Osteoblast (primary cell): ENCODE measurements at regions not wholly inside any gene's neighbourhood (a gene's known extent, or its start where the extent isn't known, plus 50 kb on each side); places are given as distances from the start of the nearest gene placed in this dataset.

ENCODE experiments used
- DNase-seq: peaks from one replicate; pipeline ENCODE4 v3.0.0; 2011; ENCODE audit warnings: low spot score, mixed read lengths; ENCODE audit not compliant: insufficient read length; ENCODE audit errors: missing footprints
- H2AFZ ChIP-seq: 2 replicates; pipeline ENCODE4 v1.6.0; 2011; ENCODE audit warnings: mild to moderate bottlenecking, low read length
- H3K27ac ChIP-seq: 2 replicates; pipeline ENCODE4 v1.5.1; 2011; ENCODE audit warnings: mild to moderate bottlenecking, low read depth, low read length, moderate library complexity
- H3K27me3 ChIP-seq: 2 replicates; pipeline ENCODE4 v1.6.0; 2012; ENCODE audit warnings: mild to moderate bottlenecking, control low read depth, inconsistent platforms, low read length, moderate library complexity; ENCODE audit not compliant: insufficient read depth
- H3K36me3 ChIP-seq: 2 replicates; pipeline ENCODE4 v1.5.1; 2011; ENCODE audit warnings: mild to moderate bottlenecking, low read length, control low read depth, moderate library complexity; ENCODE audit not compliant: insufficient read depth
- H3K4me1 ChIP-seq: 2 replicates; pipeline ENCODE4 v1.5.1; 2011; ENCODE audit warnings: mild to moderate bottlenecking, low read length, control low read depth, moderate library complexity; ENCODE audit not compliant: insufficient read depth
- H3K4me2 ChIP-seq: 2 replicates; pipeline ENCODE4 v1.6.0; 2011; ENCODE audit warnings: mild to moderate bottlenecking, low read length; ENCODE audit not compliant: insufficient read depth
- H3K4me3 ChIP-seq: fragments of 200-600 bp; sonication (generic); 3 replicates; pipeline ENCODE4 v1.5.1; 2012; ENCODE audit warnings: mild to moderate bottlenecking, low read length, inconsistent platforms; ENCODE audit not compliant: insufficient read depth
- H3K79me2 ChIP-seq: 2 replicates; pipeline ENCODE4 v1.6.0; 2012; ENCODE audit warnings: mild to moderate bottlenecking, low read length, control low read depth, inconsistent platforms; ENCODE audit not compliant: insufficient read depth
- H3K9me3 ChIP-seq: 2 replicates; pipeline ENCODE4 v1.5.1; 2011; ENCODE audit warnings: low read depth, low read length, control low read depth
- H4K20me1 ChIP-seq: 2 replicates; pipeline ENCODE4 v1.6.0; 2012; ENCODE audit warnings: mild to moderate bottlenecking, low read length, control low read depth; ENCODE audit not compliant: insufficient read depth
- TF ChIP-seq, protein P1 (sequence below): IDR thresholded peaks from 2 replicates; pipeline ENCODE4 v1.5.1; 2011; ENCODE audit warnings: mild to moderate bottlenecking, low read depth, low read length, moderate library complexity; ENCODE audit errors: extremely low read depth

DNA sequence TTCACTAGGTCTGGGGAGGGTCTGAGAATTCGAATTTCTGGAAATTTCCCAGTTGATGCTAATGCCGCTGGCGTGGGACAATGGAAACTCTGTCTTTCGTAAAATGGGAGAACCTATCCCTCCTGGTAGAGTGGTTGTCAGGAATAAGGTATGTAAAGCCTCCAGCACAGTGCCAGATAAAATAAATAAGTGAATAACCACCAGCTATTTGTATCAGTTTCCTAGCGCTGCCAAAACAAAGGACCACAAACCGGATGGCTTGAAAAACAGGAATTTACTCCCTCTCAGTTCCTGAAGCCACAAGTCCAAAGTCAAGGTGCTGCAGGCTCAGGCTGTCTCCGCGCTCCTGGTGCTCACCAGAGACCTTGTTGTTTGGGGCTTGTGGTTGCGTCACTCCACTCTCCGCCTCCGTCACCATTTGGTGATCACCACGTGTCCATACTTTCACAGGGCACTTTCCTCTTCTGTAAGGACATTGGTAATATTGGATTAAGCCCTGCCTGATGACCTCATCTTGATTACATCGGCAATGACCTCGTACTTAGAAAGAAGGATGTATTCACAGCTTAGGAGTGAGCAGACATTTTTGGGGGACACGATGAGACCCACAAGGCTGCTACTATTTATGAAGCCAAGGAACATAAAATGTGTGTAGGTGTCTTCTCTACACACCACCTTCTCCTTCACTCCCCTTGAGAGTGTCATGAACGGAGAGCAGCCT lies 428.5 kb downstream of the IRS2 start:
- Histone ChIP-seq H3K9me3 (no peaks in the 10 kb centered on the region), H3K79me2 (no peaks in the 10 kb centered on the region), H3K4me2 (no peak overlapping the region), H2AFZ (no peak overlapping the region), H3K4me3 (no peak overlapping the region), H3K27ac (no peak overlapping the region), H3K4me1 (no peaks in the 10 kb centered on the region), H4K20me1 (no peaks in the 10 kb centered on the region), H3K36me3 (no peaks in the 10 kb centered on the region), H3K27me3 (no peaks in the 10 kb centered on the region)
- TF ChIP-seq, protein P1, sequence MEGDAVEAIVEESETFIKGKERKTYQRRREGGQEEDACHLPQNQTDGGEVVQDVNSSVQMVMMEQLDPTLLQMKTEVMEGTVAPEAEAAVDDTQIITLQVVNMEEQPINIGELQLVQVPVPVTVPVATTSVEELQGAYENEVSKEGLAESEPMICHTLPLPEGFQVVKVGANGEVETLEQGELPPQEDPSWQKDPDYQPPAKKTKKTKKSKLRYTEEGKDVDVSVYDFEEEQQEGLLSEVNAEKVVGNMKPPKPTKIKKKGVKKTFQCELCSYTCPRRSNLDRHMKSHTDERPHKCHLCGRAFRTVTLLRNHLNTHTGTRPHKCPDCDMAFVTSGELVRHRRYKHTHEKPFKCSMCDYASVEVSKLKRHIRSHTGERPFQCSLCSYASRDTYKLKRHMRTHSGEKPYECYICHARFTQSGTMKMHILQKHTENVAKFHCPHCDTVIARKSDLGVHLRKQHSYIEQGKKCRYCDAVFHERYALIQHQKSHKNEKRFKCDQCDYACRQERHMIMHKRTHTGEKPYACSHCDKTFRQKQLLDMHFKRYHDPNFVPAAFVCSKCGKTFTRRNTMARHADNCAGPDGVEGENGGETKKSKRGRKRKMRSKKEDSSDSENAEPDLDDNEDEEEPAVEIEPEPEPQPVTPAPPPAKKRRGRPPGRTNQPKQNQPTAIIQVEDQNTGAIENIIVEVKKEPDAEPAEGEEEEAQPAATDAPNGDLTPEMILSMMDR = no peak
- DNase-seq = no peak

DNA sequence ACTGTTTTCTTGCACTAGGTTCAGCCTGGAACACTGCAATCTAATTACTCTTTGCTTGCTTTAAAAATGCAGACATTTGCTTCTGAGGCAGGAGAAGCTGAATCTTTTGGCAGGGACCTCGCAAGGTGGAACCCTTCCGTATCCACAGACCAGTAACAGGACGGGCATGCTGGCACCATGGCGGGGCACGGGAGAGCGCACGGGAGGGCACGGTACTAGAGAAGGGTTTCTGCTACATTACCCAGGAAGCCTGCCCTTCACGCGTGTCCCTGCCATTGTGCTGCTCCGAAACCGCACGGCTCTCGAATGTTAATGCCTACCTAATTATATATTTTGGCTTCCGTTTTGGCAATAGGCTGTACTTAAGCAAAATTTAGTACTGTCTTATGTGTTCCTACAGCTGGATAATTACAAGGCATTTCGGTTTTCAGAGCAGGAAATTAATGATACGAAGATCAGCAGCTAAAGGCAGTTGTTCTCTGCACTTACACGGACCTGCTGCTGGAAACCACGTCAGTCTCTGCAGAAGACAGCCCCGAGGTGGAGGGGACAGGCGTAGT lies 430.4 kb downstream of the IRS2 start:
- Histone ChIP-seq H4K20me1 (no peaks in the 10 kb centered on the region), H3K9me3 (no peaks in the 10 kb centered on the region), H3K4me3 (no peak overlapping the region), H3K36me3 (no peaks in the 10 kb centered on the region), H2AFZ (peak overlapping the region; percentile 76), H3K4me1 (no peaks in the 10 kb centered on the region), H3K27ac (no peak overlapping the region), H3K79me2 (no peaks in the 10 kb centered on the region), H3K27me3 (no peaks in the 10 kb centered on the region), H3K4me2 (peak overlapping the region; percentile 41)
- no peak for DNase-seq
- TF ChIP-seq, protein P1 = no peak

DNA sequence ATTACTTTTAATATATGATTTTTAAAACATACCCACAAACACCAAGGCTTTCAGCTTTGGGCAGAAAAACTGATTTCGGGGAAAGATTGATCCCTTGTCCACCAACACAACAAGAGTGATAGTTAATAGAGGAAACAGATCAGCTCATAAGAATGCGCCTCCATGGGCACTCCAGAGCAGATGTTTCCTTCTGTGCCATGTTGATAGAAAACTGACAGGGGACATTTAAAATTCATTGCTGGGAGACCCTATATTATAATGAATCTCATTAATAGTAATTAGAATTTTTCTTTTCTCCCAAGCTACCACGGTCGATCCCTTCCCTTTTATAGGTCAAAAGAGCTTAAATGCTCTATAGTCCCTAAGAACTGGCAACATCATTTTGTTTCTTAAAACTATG lies 431.2 kb downstream of the IRS2 start:
- Histone ChIP-seq H3K27me3 (no peaks in the 10 kb centered on the region), H3K27ac (no peak overlapping the region), H3K4me1 (no peaks in the 10 kb centered on the region), H3K9me3 (no peaks in the 10 kb centered on the region), H4K20me1 (no peaks in the 10 kb centered on the region), H3K79me2 (no peaks in the 10 kb centered on the region), H3K36me3 (no peaks in the 10 kb centered on the region), H2AFZ (no peak overlapping the region), H3K4me3 (no peak overlapping the region), H3K4me2 (no peak overlapping the region)
- DNase-seq = no peak
- TF ChIP-seq, protein P1 = no peak

DNA sequence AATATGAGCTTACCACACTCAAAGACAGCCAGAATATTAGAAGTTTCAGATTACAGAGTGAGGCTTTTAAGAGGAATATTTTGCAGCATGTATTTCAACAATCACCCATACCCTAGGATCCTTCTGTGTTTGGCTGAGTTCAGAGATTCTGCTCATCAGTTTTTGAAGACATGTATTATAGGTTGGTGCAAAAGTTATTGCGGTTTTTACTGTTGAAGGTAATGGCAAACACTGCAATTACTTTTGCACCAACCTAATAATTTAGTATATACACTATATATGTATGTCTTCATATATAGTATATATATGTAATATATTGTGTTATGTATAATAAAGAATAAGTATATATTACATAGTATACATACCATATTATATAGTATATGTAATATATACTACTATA lies 435.1 kb downstream of the IRS2 start:
- Histone ChIP-seq H3K4me3 (no peak overlapping the region), H3K27ac (no peak overlapping the region), H2AFZ (no peak overlapping the region), H4K20me1 (no peaks in the 10 kb centered on the region), H3K4me2 (no peak overlapping the region), H3K79me2 (no peaks in the 10 kb centered on the region), H3K9me3 (no peaks in the 10 kb centered on the region), H3K4me1 (peaks cover 8% of the 10 kb centered on the region), H3K27me3 (no peaks in the 10 kb centered on the region), H3K36me3 (no peaks in the 10 kb centered on the region)
- TF ChIP-seq, protein P1 = no peak
- no peak for DNase-seq
